AG10803 (cell line): ENCODE measurements at regions not wholly inside any gene's neighbourhood (a gene's known extent, or its start where the extent isn't known, plus 50 kb on each side); places are given as distances from the start of the nearest gene placed in this dataset.
"Not testable (repeated sequence)": the region's sequence is repeated elsewhere in the genome, so short reads cannot be mapped to it uniquely, and the experiment has no call there.

Source experiments
- DNase-seq: peaks from one replicate; pipeline ENCODE4 v3.0.0; 2010; ENCODE audit warnings: low read depth
- H3K4me3 ChIP-seq: 2 replicates; pipeline ENCODE4 v1.5.1; 2011; ENCODE audit warnings: mild to moderate bottlenecking, low read length, control low read depth
- TF ChIP-seq, protein P1 (sequence below): conservative IDR thresholded peaks from 2 replicates; pipeline ENCODE4 v1.5.1; 2011; ENCODE audit warnings: mild to moderate bottlenecking, low read length, control low read depth, inconsistent platforms

DNA sequence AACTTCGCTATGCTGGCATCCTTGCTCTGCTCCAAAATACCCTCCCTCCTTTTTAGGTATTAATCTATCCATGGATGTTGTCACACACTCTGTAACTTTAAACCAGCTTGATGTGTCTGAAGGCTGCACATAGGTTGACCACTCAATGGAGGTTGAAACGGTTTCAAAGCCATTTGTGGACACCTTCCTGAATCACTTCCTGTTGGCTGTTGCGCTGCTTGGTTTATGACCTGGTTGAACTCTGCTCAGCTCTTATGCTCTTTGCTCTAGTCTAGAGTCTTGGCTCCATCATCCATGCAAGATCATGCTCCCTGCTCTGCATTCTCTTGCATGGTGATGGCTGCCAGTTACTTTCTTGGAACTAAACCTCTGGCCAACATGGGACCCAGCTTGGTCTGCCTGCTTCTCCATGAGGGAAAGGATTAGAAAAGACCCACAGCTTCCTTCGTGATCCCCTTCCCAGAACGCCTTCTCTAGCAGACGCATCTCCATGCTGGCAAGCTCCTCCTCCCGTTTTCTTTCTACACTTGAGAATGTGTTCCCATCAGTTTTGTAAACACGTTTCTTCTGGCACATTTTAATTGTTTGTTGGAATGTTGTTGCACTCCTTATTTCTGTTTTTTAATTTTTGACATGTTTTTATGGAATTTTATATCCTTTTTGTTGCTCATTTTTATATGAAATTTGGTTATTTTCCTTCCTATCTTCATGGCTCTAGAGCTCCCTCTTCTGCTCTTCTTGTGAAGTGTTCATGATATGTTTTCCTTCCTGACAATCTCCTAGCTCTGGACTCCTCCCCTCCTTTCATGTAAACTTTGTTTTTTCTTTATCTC is 149.8 kb downstream of the XPNPEP1 start:
- TF ChIP-seq, protein P1, sequence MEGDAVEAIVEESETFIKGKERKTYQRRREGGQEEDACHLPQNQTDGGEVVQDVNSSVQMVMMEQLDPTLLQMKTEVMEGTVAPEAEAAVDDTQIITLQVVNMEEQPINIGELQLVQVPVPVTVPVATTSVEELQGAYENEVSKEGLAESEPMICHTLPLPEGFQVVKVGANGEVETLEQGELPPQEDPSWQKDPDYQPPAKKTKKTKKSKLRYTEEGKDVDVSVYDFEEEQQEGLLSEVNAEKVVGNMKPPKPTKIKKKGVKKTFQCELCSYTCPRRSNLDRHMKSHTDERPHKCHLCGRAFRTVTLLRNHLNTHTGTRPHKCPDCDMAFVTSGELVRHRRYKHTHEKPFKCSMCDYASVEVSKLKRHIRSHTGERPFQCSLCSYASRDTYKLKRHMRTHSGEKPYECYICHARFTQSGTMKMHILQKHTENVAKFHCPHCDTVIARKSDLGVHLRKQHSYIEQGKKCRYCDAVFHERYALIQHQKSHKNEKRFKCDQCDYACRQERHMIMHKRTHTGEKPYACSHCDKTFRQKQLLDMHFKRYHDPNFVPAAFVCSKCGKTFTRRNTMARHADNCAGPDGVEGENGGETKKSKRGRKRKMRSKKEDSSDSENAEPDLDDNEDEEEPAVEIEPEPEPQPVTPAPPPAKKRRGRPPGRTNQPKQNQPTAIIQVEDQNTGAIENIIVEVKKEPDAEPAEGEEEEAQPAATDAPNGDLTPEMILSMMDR, result peak; percentile 72
- H3K4me3 ChIP-seq, result no peak overlapping the region
- peak; percentile 38 for DNase-seq

DNA sequence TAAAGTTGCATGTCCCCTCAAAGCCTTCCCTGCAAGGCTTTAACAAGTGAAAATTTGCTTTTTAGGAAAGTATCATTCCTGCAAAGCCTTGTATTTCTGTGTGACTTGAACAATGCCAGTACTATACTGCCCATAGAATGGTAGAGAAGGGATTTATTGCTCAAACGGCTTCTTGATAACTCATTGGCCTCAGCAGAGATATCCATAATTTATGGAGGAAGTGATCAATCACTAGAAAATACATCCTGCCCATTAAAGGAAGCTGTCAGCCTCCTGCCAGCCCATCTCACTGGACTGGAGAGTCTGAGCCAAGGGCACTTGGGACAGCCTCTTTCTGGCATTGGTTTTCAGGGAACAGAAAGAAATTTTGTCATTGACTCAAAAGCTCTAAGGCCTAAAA is 152.6 kb downstream of the XPNPEP1 start:
- no peak for DNase-seq
- no peak overlapping the region for H3K4me3 ChIP-seq
- TF ChIP-seq, protein P1, result no peak

DNA sequence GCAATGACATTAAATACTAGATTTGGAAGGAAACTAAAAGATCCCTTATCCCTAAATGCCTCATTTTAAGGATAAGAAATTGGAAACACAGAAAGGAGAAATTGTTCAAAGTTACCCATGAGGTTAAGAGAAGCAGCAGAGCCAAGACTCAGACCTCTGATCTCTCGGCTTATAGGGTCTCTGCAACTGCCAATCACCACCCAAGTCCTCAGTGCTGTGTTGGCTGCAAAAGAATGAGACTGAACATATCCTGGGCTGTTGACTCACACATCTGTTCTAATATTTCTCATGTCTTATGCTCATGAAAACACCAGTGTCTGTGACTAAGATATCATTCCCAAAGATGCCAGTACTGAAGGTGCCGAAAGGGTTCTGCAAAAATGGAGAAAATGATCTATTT is 153.3 kb downstream of the XPNPEP1 start:
- TF ChIP-seq, protein P1, result no peak

DNA sequence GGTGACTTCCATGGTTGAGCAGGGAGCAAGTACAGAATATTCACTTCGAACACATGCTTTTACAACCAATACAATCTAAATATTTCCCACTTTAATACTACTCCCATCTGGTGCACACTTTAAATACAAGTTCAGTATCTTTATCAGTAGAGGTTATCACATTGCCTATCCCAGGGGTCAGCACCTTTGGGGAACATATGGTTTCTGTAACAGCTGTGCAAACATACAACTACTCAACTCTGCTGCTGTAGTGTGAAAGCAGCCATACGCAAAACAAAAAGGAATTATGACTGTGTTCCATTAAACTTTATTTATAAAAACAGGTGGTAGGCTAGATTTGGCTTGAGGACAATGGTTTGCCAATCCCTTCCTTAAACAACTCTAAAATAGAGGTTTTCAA is 157.5 kb downstream of the XPNPEP1 start:
- no peak overlapping the region for H3K4me3 ChIP-seq
- TF ChIP-seq, protein P1, result no peak
- no peak for DNase-seq

More for the DNA sequence above, 153.3 kb downstream of the XPNPEP1 start:
- DNase-seq, result no peak
- no peak overlapping the region for H3K4me3 ChIP-seq

DNA sequence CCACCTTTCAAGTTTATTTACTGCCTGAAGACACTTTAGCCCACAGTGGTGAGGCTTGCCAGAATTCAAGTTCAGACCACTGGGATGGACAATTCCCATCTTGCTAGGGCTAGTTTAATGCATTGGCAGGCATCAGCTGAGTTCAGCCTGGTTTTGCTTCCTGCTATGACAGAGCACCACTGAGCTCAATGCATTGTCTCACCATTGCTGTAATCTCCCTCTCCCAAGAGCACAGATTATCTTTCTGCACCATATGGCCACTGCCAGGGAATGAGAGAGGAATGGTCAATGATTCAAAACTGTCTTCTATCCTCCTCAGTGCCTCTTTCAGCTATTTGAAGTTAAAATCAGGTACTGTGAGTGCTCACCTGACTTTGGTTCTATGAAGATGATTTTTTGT is 160.8 kb downstream of the XPNPEP1 start:
- no peak for DNase-seq
- H3K4me3 ChIP-seq, result no peak overlapping the region
- TF ChIP-seq, protein P1, result no peak

DNA sequence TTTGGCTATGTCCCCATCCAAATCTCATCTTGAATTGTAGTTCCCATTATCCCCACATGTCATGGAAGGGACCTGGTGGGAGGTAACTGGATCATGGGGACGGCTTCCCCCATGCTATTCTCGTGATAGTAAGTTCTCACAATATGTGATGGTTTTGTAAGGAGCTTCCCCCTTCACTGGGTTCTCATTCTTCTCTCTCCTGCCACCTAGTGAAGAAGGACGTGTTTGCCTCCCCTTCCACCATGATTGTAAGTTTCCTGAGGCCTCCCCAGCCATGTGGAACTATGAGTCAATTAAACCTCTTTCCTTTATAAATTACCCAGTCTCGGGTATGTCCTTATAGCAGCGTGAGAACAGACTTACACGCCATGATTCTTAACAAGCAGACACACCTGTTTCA is 165.6 kb downstream of the XPNPEP1 start:
- not testable (repeated sequence) for DNase-seq, H3K4me3 ChIP-seq

DNA sequence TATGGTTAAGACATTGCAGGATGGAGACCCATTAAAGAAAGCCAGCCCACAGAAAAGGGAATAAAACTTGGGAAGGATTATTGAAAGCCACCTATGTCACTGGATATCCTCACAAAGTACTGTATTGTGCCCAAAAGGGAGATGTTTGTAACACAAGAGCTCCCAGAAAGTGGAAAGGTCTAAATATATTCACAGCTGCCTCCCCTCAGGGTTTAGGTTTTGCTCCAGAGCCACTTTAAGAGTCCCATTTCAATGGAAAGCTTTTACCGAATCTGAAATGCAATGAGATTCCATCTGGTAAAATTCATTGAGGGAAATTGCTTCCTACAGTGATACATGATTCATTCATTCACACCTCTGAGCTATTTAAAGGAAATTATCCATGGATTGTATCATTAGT is 176.4 kb downstream of the XPNPEP1 start:
- TF ChIP-seq, protein P1, result no peak

DNA sequence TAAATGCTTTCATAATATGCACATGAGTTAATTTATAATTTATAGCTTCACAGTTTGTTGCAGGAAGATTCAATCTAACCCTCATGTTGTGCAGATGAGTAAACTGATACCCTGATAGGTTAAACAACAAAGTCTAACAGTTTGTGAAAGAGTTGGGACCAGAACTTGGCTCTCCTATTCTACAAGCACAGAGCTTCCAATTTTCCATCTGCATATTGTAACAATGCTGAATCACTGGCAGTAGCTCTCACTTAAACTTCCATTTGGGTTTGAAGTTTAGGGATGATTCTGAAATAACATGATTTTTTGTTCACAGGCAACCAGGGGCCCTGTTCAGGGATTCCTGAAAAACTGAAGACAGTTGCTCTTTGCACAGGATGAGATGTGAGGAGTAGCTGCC is 179.3 kb downstream of the XPNPEP1 start:
- TF ChIP-seq, protein P1, result no peak
- no peak for DNase-seq
- H3K4me3 ChIP-seq, result no peak overlapping the region

More for the DNA sequence above, 176.4 kb downstream of the XPNPEP1 start:
- no peak for DNase-seq
- no peak overlapping the region for H3K4me3 ChIP-seq
